ENCODE measurements at regions not wholly inside any gene's neighbourhood (a gene's known extent, or its start where the extent isn't known, plus 50 kb on each side); places are given as distances from the start of the nearest gene placed in this dataset.

GRCh38 chr15:95834028-95834804 lies 496.3 kb upstream of the NR2F2 start:
- TF ChIP-seq EP300 (IDR thresholded peaks at IDR 0.05; ENCODE audit: borderline replicate concordance in 1 of 2, low read depth in 2 of 2, low read length in 2 of 2) (no peak), SP2 (IDR thresholded peaks at IDR 0.05; ENCODE audit: low read length) (no peak), FOSL1 (IDR thresholded peaks at IDR 0.05; ENCODE audit: insufficient read depth, low read depth, low read length) (no peak), CTCF (IDR thresholded peaks at IDR 0.05; ENCODE audit: control extremely low read depth in 1 of 3, insufficient read depth in 1 of 3, low read depth in 1 of 3, low read length in 3 of 3) (no peak), CHD2 (IDR thresholded peaks at IDR 0.05; ENCODE audit: low read length) (no peak), POLR2A (IDR thresholded peaks at IDR 0.05; ENCODE audit: control extremely low read depth in 1 of 2, low read depth in 2 of 2, low read length in 2 of 2) (no peak), RXRA (IDR thresholded peaks at IDR 0.05; ENCODE audit: insufficient read depth, low read depth, low read length) (no peak)

All from H1 (cell line).